Thoracic aorta (tissue), 2 donors: ENCODE measurements at regions not wholly inside any gene's neighbourhood (a gene's known extent, or its start where the extent isn't known, plus 50 kb on each side); places are given as distances from the start of the nearest gene placed in this dataset.
A peak's percentile ranks its signal among the peaks of the same experiment; 100 is the strongest.

Experiments
- ATAC-seq: fragments of 150-250 bp; one replicate; pipeline ENCODE4 v1.8.0; 2017; ENCODE audit warnings: low read depth; ENCODE audit not compliant: insufficient number of reproducible peaks, low FRiP score
- DNase-seq: peaks from one replicate; pipeline ENCODE4 v3.0.0-alpha.2; 2020; ENCODE audit warnings: low spot score
- H3K27ac ChIP-seq, 2 donors: fragments of 200-600 bp; sonication (generic); 1 replicate in 1 of 2; 2 replicates in 1 of 2; pipeline ENCODE4 v1.5.1; 2016; ENCODE audit warnings: mild to moderate bottlenecking in 2 of 2, moderate library complexity in 2 of 2
- H3K27me3 ChIP-seq: fragments of 200-600 bp; sonication (generic); replicated peaks from 2 replicates; pipeline ENCODE4 v1.6.0; 2016; ENCODE audit warnings: mild to moderate bottlenecking; ENCODE audit not compliant: insufficient read depth
- H3K36me3 ChIP-seq: fragments of 200-600 bp; sonication (generic); one replicate; pipeline ENCODE4 v1.5.1; 2016
- H3K4me1 ChIP-seq, 2 donors: fragments of 200-600 bp; sonication (generic); 1 replicate in 1 of 2; 2 replicates in 1 of 2; pipeline versions ENCODE4 v1.5.1 to v1.6.0; 2016; ENCODE audit warnings: low read depth in 2 of 2, mild to moderate bottlenecking in 1 of 2; ENCODE audit not compliant: control insufficient read depth in 1 of 2
- H3K4me3 ChIP-seq: fragments of 200-600 bp; sonication (generic); 2 replicates; pipeline ENCODE4 v1.5.1; 2016; ENCODE audit warnings: mild to moderate bottlenecking
- H3K9me3 ChIP-seq: fragments of 200-600 bp; sonication (generic); 2 replicates; pipeline ENCODE4 v1.5.1; 2016
- TF ChIP-seq, protein P1 (sequence below): fragments of 200-600 bp; sonication (generic); IDR thresholded peaks from one replicate; pipeline ENCODE4 v1.5.1; 2019; ENCODE audit warnings: antibody characterized with exemption

DNA sequence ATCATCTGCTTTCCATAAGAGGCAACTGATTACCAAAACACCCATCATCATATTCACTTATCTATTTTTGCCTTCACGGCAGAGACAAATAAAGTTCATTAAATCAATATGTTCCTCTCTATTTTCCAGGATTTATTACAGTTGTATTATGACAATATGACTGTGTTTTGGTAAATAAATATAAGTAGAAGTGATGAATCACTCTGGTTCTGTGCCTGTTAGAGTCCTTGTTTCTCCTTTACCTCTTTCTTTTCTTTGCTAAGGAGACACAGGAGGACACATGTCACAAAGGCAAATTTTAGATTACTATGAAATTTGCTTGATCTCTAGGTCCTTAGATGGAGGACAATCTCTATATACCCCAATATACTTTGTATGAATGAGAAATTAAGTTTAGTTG lies 152.6 kb upstream of the PLSCR5 start:
- no peaks in the 10 kb centered on the region for H3K9me3 ChIP-seq
- no peak overlapping the region for H3K27ac ChIP-seq
- TF ChIP-seq, protein P1, sequence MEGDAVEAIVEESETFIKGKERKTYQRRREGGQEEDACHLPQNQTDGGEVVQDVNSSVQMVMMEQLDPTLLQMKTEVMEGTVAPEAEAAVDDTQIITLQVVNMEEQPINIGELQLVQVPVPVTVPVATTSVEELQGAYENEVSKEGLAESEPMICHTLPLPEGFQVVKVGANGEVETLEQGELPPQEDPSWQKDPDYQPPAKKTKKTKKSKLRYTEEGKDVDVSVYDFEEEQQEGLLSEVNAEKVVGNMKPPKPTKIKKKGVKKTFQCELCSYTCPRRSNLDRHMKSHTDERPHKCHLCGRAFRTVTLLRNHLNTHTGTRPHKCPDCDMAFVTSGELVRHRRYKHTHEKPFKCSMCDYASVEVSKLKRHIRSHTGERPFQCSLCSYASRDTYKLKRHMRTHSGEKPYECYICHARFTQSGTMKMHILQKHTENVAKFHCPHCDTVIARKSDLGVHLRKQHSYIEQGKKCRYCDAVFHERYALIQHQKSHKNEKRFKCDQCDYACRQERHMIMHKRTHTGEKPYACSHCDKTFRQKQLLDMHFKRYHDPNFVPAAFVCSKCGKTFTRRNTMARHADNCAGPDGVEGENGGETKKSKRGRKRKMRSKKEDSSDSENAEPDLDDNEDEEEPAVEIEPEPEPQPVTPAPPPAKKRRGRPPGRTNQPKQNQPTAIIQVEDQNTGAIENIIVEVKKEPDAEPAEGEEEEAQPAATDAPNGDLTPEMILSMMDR: no peak

DNA sequence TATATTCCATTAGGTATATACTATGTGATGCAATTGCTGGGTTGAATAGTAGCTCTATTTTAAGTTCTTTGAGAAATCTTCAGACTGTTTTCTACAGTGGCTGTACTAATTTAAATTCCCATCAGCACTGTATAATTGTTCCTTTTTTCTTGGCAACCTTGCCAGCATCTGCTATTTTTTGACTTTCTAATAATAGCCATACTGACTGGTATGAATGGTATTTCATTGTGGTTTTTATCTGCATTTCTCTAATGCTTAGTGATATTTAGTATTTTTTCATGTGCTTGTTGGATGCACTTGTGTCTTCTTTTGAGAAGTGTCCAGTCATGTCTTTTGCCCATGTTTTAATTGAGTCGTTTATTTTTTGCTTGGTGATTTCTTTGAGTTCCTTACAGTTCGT lies 145.1 kb upstream of the PLSCR5 start:
- Histone ChIP-seq H3K4me1 (no peaks in the 10 kb centered on the region), H3K36me3 (no peaks in the 10 kb centered on the region), H3K4me3 (no peak overlapping the region), H3K27me3 (no peaks in the 10 kb centered on the region), H3K27ac (no peak overlapping the region), H3K9me3 (no peaks in the 10 kb centered on the region)
- DNase-seq (no peak), ATAC-seq (no peak)
- TF ChIP-seq, protein P1: no peak

More for the DNA sequence above, 152.6 kb upstream of the PLSCR5 start:
- no peak overlapping the region for H3K4me3 ChIP-seq
- ATAC-seq (no peak), DNase-seq (no peak)
- H3K36me3 ChIP-seq: no peaks in the 10 kb centered on the region
- no peaks in the 10 kb centered on the region for H3K4me1 ChIP-seq
- H3K27me3 ChIP-seq: no peaks in the 10 kb centered on the region

DNA sequence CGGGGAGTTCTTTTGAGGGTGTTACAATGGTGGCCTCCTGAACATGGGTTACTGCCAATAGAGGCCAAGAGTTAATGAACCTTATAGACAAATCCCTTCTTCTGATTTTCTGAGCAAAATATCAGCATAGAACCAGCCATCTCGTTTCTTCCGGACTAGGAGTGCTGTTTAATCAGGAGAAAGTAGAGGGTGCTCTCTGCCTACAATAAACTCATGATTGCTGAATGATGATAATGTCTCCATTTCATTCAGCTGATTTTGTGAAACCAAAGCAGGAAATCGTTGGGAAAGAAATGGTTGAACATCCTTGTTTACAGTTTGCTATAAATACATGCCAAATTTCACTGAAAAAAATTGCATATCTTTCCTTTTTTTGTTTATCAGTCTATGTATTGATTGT lies 142.8 kb upstream of the PLSCR5 start:
- DNase-seq: no peak
- Histone ChIP-seq H3K4me1 (no peaks in the 10 kb centered on the region), H3K36me3 (no peaks in the 10 kb centered on the region), H3K4me3 (no peak overlapping the region), H3K27me3 (no peaks in the 10 kb centered on the region), H3K27ac (no peak overlapping the region), H3K9me3 (no peaks in the 10 kb centered on the region)
- TF ChIP-seq, protein P1: peak; percentile 23
- no peak for ATAC-seq

DNA sequence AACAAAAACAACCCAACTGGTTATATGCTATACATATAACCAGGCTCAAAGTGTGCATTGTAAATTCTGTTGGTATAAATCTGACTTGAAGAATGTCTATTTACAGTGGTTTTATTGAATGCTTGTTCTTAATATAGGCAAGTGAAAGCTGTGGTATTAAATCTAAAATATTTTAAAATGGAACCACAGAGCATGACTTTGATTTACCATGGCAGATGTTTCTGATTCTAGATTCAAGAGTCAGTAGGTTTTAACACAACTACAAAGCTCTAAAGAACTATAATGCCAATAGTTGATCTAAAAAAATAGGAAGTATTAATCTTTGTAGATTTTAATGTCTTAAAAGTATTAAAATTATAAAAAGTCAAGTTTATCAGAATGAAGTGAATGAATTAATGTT lies 141.9 kb upstream of the PLSCR5 start:
- Histone ChIP-seq H3K36me3 (no peaks in the 10 kb centered on the region), H3K4me3 (no peak overlapping the region), H3K9me3 (no peaks in the 10 kb centered on the region), H3K27me3 (no peaks in the 10 kb centered on the region), H3K27ac (no peak overlapping the region), H3K4me1 (no peaks in the 10 kb centered on the region)
- DNase-seq: no peak
- TF ChIP-seq, protein P1: no peak
- no peak for ATAC-seq

DNA sequence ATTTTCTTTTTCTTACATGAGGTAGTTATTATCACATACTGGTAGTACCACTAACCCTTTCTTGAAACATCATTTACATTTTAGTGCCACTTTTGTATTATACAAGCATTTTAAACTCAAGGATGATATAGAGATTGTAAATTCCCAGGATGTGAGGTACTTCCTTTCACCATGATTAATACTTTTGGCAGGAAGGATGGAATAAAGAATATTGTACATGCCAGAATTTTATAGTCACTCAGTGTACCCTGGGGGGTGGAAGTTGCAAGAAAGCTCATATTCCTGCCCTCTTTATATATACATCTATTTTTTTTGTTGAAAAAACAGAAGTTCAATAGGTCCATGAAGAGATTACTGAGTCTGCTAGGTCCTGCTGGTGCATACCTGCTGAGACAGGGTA lies 141.0 kb upstream of the PLSCR5 start:
- DNase-seq (no peak), ATAC-seq (no peak)
- Histone ChIP-seq H3K36me3 (no peaks in the 10 kb centered on the region), H3K4me1 (no peaks in the 10 kb centered on the region), H3K4me3 (no peak overlapping the region), H3K27me3 (no peaks in the 10 kb centered on the region), H3K27ac (no peak overlapping the region), H3K9me3 (no peaks in the 10 kb centered on the region)
- TF ChIP-seq, protein P1: no peak
